ENCODE measurements at regions not wholly inside any gene's neighbourhood (a gene's known extent, or its start where the extent isn't known, plus 50 kb on each side); places are given as distances from the start of the nearest gene placed in this dataset.

DNA sequence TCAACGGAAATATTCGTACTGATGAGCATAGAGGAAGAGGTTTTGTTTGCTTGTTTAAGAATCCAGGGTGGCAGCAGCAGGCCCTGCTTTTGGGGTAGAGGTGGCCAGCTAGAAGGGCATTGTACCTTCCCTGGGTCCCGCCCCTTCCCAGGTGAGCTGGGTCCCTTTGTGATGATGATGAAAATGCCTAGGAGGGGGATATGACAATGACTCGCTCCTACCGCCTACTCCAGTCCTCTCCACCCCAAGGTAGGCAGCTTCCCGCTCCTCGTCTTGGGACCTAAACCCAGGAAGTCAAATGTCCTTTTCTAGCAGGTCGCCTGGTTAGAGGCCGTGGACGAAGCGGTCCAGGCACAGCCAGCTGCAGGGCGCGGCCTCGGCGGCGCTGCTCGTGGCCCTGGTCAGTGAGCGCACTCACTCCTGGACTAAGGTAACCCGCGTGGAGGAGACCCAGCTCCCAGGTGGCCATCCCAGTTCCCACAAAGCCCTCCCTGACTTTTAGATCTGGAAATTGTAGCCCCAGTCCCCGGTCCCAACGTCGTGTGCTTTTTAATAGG is 141.4 kb downstream of the LSMEM1 start:
- Histone ChIP-seq H3K4me1 (peaks cover 0 to 5% (median 0%) of the 10 kb centered on the region in 9 donors), H3K9me3 (no peaks in the 10 kb centered on the region), H3K36me3 (no peaks in the 10 kb centered on the region), H3K4me3 (no peak overlapping the region), H3K27me3 (no peaks in the 10 kb centered on the region), H3K27ac (no peak overlapping the region)
- no peak for ATAC-seq
- 79 to 93% methylated on average over 23 of the region's 23 CpGs for WGBS, 2 donors
- no peak for DNase-seq
- intact Hi-C loops (cut with DNase I) = no loop called here
- TF ChIP-seq, protein P1, sequence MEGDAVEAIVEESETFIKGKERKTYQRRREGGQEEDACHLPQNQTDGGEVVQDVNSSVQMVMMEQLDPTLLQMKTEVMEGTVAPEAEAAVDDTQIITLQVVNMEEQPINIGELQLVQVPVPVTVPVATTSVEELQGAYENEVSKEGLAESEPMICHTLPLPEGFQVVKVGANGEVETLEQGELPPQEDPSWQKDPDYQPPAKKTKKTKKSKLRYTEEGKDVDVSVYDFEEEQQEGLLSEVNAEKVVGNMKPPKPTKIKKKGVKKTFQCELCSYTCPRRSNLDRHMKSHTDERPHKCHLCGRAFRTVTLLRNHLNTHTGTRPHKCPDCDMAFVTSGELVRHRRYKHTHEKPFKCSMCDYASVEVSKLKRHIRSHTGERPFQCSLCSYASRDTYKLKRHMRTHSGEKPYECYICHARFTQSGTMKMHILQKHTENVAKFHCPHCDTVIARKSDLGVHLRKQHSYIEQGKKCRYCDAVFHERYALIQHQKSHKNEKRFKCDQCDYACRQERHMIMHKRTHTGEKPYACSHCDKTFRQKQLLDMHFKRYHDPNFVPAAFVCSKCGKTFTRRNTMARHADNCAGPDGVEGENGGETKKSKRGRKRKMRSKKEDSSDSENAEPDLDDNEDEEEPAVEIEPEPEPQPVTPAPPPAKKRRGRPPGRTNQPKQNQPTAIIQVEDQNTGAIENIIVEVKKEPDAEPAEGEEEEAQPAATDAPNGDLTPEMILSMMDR (IDR thresholded peaks at IDR 0.05) = no peak

DNA sequence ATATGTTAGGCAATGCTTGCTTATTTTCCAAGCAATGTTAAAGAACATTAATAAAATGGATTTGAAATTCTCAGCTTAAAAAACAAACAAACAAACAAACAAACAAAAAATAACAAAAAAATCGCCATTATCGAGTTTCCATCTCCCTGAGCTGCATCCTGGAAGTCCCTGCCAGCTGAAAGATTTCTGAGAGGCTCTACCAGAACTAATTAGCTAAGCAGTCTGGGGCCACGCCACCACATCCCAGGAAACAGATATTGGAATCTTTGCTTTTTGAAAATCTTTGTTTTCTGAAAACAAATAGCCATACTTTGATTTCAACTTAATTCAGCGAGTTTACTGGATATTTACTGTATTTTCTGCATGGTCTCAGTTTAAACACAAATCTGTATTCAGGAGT is 143.6 kb downstream of the LSMEM1 start:
- Histone ChIP-seq H3K36me3 (no peaks in the 10 kb centered on the region), H3K4me1 (peaks cover 0 to 5% (median 0%) of the 10 kb centered on the region in 9 donors), H3K9me3 (no peaks in the 10 kb centered on the region), H3K27me3 (no peaks in the 10 kb centered on the region), H3K27ac (no peak overlapping the region), H3K4me3 (no peak overlapping the region)
- ATAC-seq (no peak), DNase-seq (no peak)
- intact Hi-C loops (cut with DNase I) = no loop called here
- TF ChIP-seq, protein P1 (IDR thresholded peaks at IDR 0.05) = no peak
- 72 to 73% methylated on average over 4 of the region's 4 CpGs for WGBS, 2 donors

DNA sequence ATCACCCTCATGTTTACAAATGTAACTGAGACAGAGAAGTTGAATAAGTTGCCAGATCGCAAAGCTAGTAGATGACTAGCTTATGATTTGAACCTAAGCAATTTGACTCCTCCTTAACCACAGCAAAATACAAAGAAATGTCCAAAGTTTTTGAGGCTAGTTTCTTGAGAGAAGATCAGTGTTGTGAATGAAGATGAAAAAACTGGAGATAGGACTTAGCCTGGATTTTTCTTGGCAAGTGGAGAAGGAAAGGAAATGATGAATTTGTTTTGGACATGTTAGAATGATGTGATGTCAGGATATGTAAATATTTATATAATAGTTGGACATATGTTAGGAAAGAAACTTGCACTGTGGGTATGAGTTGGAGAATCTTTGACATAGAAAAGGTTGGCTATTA is 149.8 kb downstream of the LSMEM1 start:
- H3K27ac ChIP-seq = no peak overlapping the region
- no peaks in the 10 kb centered on the region for H3K4me1 ChIP-seq
- no peaks in the 10 kb centered on the region for H3K27me3 ChIP-seq
- TF ChIP-seq, protein P1 (IDR thresholded peaks at IDR 0.05) = no peak
- DNase-seq (no peak), ATAC-seq (no peak)
- no peaks in the 10 kb centered on the region for H3K36me3 ChIP-seq
- 70 to 73% methylated on average over 1 of the region's 1 CpG for WGBS, 2 donors
- H3K9me3 ChIP-seq = no peaks in the 10 kb centered on the region
- no peak overlapping the region for H3K4me3 ChIP-seq
- intact Hi-C loops (cut with DNase I) = no loop called here

DNA sequence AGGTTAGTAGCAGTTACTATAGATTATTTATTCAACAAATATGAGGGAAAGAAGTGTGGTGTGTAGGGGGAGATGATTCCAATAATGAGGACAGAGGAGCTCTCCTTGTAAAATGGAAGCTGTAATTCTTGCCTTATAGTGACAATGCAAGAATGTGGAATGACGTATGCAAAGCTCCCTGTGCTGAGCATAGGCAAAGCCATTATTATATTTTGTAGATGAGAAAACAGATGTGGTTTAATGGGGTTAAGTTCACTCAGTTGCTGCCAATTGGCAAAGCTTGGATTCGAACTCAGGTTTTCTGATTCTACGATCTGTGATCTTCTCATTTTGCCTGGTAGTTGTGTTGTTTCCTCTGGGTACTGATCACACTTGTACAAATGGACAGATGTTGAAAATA is 153.3 kb downstream of the LSMEM1 start:
- Histone ChIP-seq H3K9me3 (no peaks in the 10 kb centered on the region), H3K27me3 (no peaks in the 10 kb centered on the region), H3K36me3 (no peaks in the 10 kb centered on the region), H3K4me1 (no peaks in the 10 kb centered on the region), H3K27ac (no peak overlapping the region), H3K4me3 (no peak overlapping the region)
- ATAC-seq (no peak), DNase-seq (no peak)
- intact Hi-C loops (cut with DNase I) = no loop called here
- TF ChIP-seq, protein P1 (IDR thresholded peaks at IDR 0.05) = no peak
- WGBS, 2 donors = 89 to 92% methylated on average over 3 of the region's 3 CpGs
